Kidney glomerular epithelial cell (primary cell): ENCODE measurements at regions not wholly inside any gene's neighbourhood (a gene's known extent, or its start where the extent isn't known, plus 50 kb on each side); places are given as distances from the start of the nearest gene placed in this dataset.
"Not testable (repeated sequence)": the region's sequence is repeated elsewhere in the genome, so short reads cannot be mapped to it uniquely, and the experiment has no call there.

ENCODE experiments used
- DNase-seq: peaks from one replicate; lab custom pipeline; 2025; lab: John Stamatoyannopoulos, UW

- peak; percentile 3 for DNase-seq
Observed at GRCh38 chr13:30520571-30520970, 54.8 kb upstream of the HMGB1 start.

GRCh38 chr13:30523211-30523610 lies 57.5 kb upstream of the HMGB1 start:
- peak; percentile 3 for DNase-seq

- not testable (repeated sequence) for DNase-seq
Observed at GRCh38 chr13:30523817-30524216, 58.1 kb upstream of the HMGB1 start.

- not testable (repeated sequence) for DNase-seq
Observed at GRCh38 chr13:30525212-30525611, 59.5 kb upstream of the HMGB1 start.

- DNase-seq: no peak
Observed at GRCh38 chr13:30526612-30527495, 61.1 kb upstream of the HMGB1 start.

GRCh38 chr13:30529085-30529834 lies 63.5 kb upstream of the HMGB1 start:
- DNase-seq: no peak

- no peak for DNase-seq
Observed at GRCh38 chr13:30535046-30535445, 69.3 kb upstream of the HMGB1 start.

- no peak for DNase-seq
Observed at GRCh38 chr13:30545320-30545719, 72.4 kb upstream of the USPL1 start.

GRCh38 chr13:30548046-30548445 lies 69.7 kb upstream of the USPL1 start:
- not testable (repeated sequence) for DNase-seq

GRCh38 chr13:30551189-30551588 lies 66.5 kb upstream of the USPL1 start:
- peak; percentile 12 for DNase-seq

GRCh38 chr13:30552567-30552966 lies 65.2 kb upstream of the USPL1 start:
- no peak for DNase-seq

GRCh38 chr13:30559274-30559673 lies 58.4 kb upstream of the USPL1 start:
- DNase-seq: no peak

GRCh38 chr13:30560212-30560611 lies 57.5 kb upstream of the USPL1 start:
- no peak for DNase-seq

- no peak for DNase-seq
Observed at GRCh38 chr13:30561511-30561910, 56.2 kb upstream of the USPL1 start.

- DNase-seq: no peak
Observed at GRCh38 chr13:30564489-30564888, 53.2 kb upstream of the USPL1 start.

GRCh38 chr13:30565658-30566057 lies 52.1 kb upstream of the USPL1 start:
- no peak for DNase-seq

GRCh38 chr13:30567072-30567471 lies 50.6 kb upstream of the USPL1 start:
- no peak for DNase-seq
